Neural crest cell (in vitro differentiated cells): ENCODE measurements at regions not wholly inside any gene's neighbourhood (a gene's known extent, or its start where the extent isn't known, plus 50 kb on each side); places are given as distances from the start of the nearest gene placed in this dataset.
"Not testable (repeated sequence)": the region's sequence is repeated elsewhere in the genome, so short reads cannot be mapped to it uniquely, and the experiment has no call there.

Experiments
- DNase-seq: peaks from one replicate; pipeline ENCODE4 v3.0.0; 2021; ENCODE audit warnings: low read depth, mixed read lengths, low spot score
- H3K27ac Mint-ChIP-seq: one replicate; pipeline ENCODE4 v1.8.0; 2021; ENCODE audit warnings: mild to moderate bottlenecking, mixed read lengths; ENCODE audit not compliant: unreplicated experiment
- H3K27me3 Mint-ChIP-seq: 2 replicates; pipeline ENCODE4 v1.8.0; 2021; ENCODE audit warnings: low read depth, mild to moderate bottlenecking, mixed read lengths
- H3K36me3 Mint-ChIP-seq: 2 replicates; pipeline ENCODE4 v1.8.0; 2021; ENCODE audit warnings: low read depth, mild to moderate bottlenecking, mixed read lengths
- H3K4me1 Mint-ChIP-seq: 2 replicates; pipeline ENCODE4 v1.8.0; 2021; ENCODE audit warnings: mixed read lengths
- H3K4me3 Mint-ChIP-seq: one replicate; pipeline ENCODE4 v1.8.0; 2021; ENCODE audit warnings: mild to moderate bottlenecking, mixed read lengths
- H3K9me3 Mint-ChIP-seq: 2 replicates; pipeline ENCODE4 v1.8.0; 2021; ENCODE audit warnings: mixed read lengths
- CTCF ChIP-seq: fragments of 200-600 bp; sonication (generic); conservative IDR thresholded peaks from 2 replicates; pipeline ENCODE4 v1.5.0; 2021; ENCODE audit warnings: antibody characterized with exemption, mild to moderate bottlenecking

- Mint-ChIP-seq H3K9me3 (peaks cover 19% of the 10 kb centered on the region), H3K36me3 (peaks cover 23% of the 10 kb centered on the region), H3K27me3 (no peaks in the 10 kb centered on the region), H3K4me3 (no peak overlapping the region), H3K4me1 (no peaks in the 10 kb centered on the region), H3K27ac (no peak overlapping the region)
- TF ChIP-seq CTCF = no peak
- no peak for DNase-seq
These were observed 186.2 kb downstream of the GOLGA6L6 start for GRCh38 chr15:20355256-20355868.

DNA sequence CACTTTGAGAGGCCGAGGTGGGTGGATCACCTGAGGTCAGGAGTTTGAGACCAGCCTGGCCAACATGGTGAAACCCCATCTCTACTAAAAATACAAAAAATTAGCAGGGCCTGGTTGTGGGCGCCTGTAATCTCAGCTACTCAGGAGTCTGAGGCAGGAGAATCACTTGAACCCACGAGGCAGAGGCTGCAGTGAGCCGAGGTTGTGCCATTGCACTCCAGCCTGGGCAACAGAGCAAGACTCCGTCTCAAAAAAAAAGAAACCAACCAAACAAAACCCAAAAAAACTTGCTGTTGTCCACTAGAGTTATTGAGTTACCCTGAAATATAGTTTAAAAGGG, 186.7 kb downstream of the GOLGA6L6 start:
- DNase-seq, H3K27ac Mint-ChIP-seq, H3K4me1 Mint-ChIP-seq, H3K27me3 Mint-ChIP-seq, H3K4me3 Mint-ChIP-seq: not testable (repeated sequence)
- H3K9me3 Mint-ChIP-seq = peaks cover 23% of the 10 kb centered on the region
- H3K36me3 Mint-ChIP-seq = peaks cover 27% of the 10 kb centered on the region

DNA sequence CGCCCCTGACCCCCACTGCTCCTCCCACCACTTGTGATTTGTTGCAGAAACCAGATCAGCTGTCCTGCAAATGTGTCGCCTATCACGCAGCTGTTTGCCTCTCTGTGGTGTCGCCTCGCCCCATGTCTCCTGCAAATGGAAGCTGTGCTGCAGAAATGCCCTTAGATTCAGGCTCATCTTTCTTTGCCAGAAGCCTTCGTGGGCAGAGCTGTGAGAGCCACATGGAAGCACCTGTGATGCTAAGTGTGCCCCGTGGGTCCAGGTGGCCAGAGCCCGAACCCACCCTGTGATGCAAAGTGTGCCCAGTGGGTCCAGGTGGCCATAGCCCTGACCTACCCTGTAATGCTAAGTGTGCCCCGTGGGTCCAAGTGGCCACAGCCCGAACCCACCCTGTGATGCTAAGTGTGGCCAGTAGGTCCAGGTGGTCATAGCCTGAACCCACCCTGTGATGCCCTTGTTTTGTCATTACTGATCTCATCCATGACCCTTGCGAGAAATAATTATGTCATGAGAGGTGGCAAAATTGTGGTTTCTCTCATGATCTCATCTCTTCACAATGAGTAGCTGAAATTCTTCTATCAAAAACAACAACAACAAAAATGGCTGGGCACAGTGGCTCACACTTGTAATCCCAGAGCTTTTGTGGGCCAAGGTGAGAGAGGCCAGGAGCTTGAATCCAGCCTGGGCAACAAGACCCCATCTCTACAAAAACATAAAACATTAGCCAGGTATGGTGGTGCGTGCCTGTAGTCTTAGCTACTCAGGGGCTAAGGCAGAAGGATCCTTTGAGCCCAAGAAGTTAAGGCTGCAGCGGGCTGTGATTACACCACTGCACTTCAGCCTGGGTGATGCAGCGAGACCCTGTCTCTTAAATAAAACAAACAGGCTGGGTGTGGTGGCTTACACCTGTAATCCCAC, 187.4 kb downstream of the GOLGA6L6 start:
- DNase-seq = no peak
- TF ChIP-seq CTCF = no peak
- Mint-ChIP-seq H3K4me1 (no peaks in the 10 kb centered on the region), H3K27me3 (no peaks in the 10 kb centered on the region), H3K27ac (no peak overlapping the region), H3K36me3 (peaks cover 29% of the 10 kb centered on the region), H3K9me3 (peaks cover 25% of the 10 kb centered on the region), H3K4me3 (no peak overlapping the region)

- H3K27ac Mint-ChIP-seq = no peak overlapping the region
- H3K4me1 Mint-ChIP-seq = no peaks in the 10 kb centered on the region
- peaks cover 29% of the 10 kb centered on the region for H3K36me3 Mint-ChIP-seq
- no peaks in the 10 kb centered on the region for H3K27me3 Mint-ChIP-seq
- H3K4me3 Mint-ChIP-seq = no peak overlapping the region
- DNase-seq = no peak
- no peak for TF ChIP-seq CTCF
- H3K9me3 Mint-ChIP-seq = peaks cover 25% of the 10 kb centered on the region
These were observed 189.1 kb downstream of the GOLGA6L6 start for GRCh38 chr15:20352241-20353200.

GRCh38 chr15:20351448-20351971, 190.1 kb downstream of the GOLGA6L6 start:
- TF ChIP-seq CTCF = no peak
- Mint-ChIP-seq H3K4me3 (no peak overlapping the region), H3K4me1 (no peaks in the 10 kb centered on the region), H3K27ac (no peak overlapping the region), H3K36me3 (peaks cover 29% of the 10 kb centered on the region), H3K9me3 (peaks cover 25% of the 10 kb centered on the region), H3K27me3 (no peaks in the 10 kb centered on the region)
- no peak for DNase-seq
